HEK293T (cell line): ENCODE measurements at regions not wholly inside any gene's neighbourhood (a gene's known extent, or its start where the extent isn't known, plus 50 kb on each side); places are given as distances from the start of the nearest gene placed in this dataset.

ENCODE experiments used
- FOXA1 ChIP-seq: fragments of 450-650 bp; IDR thresholded peaks from 2 replicates; pipeline ENCODE4 v1.6.1; 2016; ENCODE audit warnings: mild to moderate bottlenecking
- HDGF ChIP-seq: fragments of 450-650 bp; IDR thresholded peaks from 2 replicates; pipeline ENCODE4 v1.6.1; 2017; ENCODE audit warnings: antibody characterized with exemption, borderline replicate concordance
- NFRKB ChIP-seq: fragments of 450-650 bp; IDR thresholded peaks from 2 replicates; pipeline ENCODE4 v1.6.1; 2016; ENCODE audit warnings: mild to moderate bottlenecking, moderate library complexity
- SP1 ChIP-seq: fragments of 450-650 bp; IDR thresholded peaks from 2 replicates; pipeline ENCODE4 v1.6.1; 2017
- TARDBP ChIP-seq: fragments of 450-650 bp; IDR thresholded peaks from 2 replicates; pipeline ENCODE4 v1.6.1; 2016

GRCh38 chr6:80862756-80863155 is 756.3 kb downstream of the BCKDHB start:
- TF ChIP-seq FOXA1 (no peak), NFRKB (no peak), SP1 (no peak), TARDBP (no peak), HDGF (no peak)
